Caco-2 (cell line): ENCODE measurements at regions not wholly inside any gene's neighbourhood (a gene's known extent, or its start where the extent isn't known, plus 50 kb on each side); places are given as distances from the start of the nearest gene placed in this dataset.

ENCODE experiments used
- BruUV-seq: library from RNA; stranded (reverse); fragments of 400-500 nt; replicated peaks from 2 replicates; lab custom pipeline; 2021; lab: Mats Ljungman, UMichigan
- CTCF ChIA-PET: fragments of 300-600 bp; sonication (Branson Sonifier 250); formaldehyde crosslinking; loops from one replicate; lab custom pipeline; 2022; ENCODE audit warnings: antibody characterized with exemption; lab: Charles Lee
- POLR2A ChIA-PET: fragments of 300-600 bp; sonication (Branson Sonifier 250); formaldehyde crosslinking; loops from one replicate; lab custom pipeline; 2022; ENCODE audit warnings: antibody characterized with exemption; lab: Charles Lee
- DNase-seq, 2 experiments: peaks; one replicate each; pipeline versions ENCODE4 v3.0.0 to v3.0.0-alpha.2; 2020 to 2022
- H3K27me3 ChIP-seq: replicated peaks from 2 replicates; pipeline ENCODE4 v1.6.0; 2011; ENCODE audit warnings: low read length; ENCODE audit not compliant: control insufficient read depth, insufficient read depth
- H3K36me3 ChIP-seq: 2 replicates; pipeline ENCODE4 v1.5.1; 2011; ENCODE audit warnings: low read length; ENCODE audit not compliant: control insufficient read depth, insufficient read depth
- H3K4me1 ChIP-seq: fragments of 250-450 bp; sonication (Bioruptor Pico); 2 replicates; pipeline ENCODE4 v1.5.1; 2020; ENCODE audit warnings: mild to moderate bottlenecking
- H3K4me3 ChIP-seq: 2 replicates; pipeline ENCODE4 v1.5.1; 2011; ENCODE audit warnings: low read depth, mild to moderate bottlenecking, control low read depth, low read length
- H3K9me3 ChIP-seq: fragments of 250-450 bp; sonication (Bioruptor Pico); 2 replicates; pipeline ENCODE4 v1.5.1; 2020; ENCODE audit warnings: mild to moderate bottlenecking, moderate library complexity
- H3K27ac Mint-ChIP-seq: one replicate; pipeline ENCODE4 v1.8.0; 2022; ENCODE audit warnings: mixed read lengths; ENCODE audit not compliant: unreplicated experiment
- H3K27me3 Mint-ChIP-seq: one replicate; pipeline ENCODE4 v1.8.0; 2022; ENCODE audit warnings: mixed read lengths; ENCODE audit not compliant: insufficient read depth, unreplicated experiment
- H3K36me3 Mint-ChIP-seq: one replicate; pipeline ENCODE4 v1.8.0; 2022; ENCODE audit warnings: mild to moderate bottlenecking, mixed read lengths; ENCODE audit not compliant: insufficient read depth, unreplicated experiment
- H3K4me1 Mint-ChIP-seq: one replicate; pipeline ENCODE4 v1.8.0; 2022; ENCODE audit warnings: low read depth, mixed read lengths; ENCODE audit not compliant: unreplicated experiment
- H3K4me3 Mint-ChIP-seq: one replicate; pipeline ENCODE4 v1.8.0; 2022; ENCODE audit warnings: mild to moderate bottlenecking, moderate library complexity, mixed read lengths; ENCODE audit not compliant: unreplicated experiment
- H3K9me3 Mint-ChIP-seq: one replicate; pipeline ENCODE4 v1.8.0; 2022; ENCODE audit warnings: mixed read lengths; ENCODE audit not compliant: unreplicated experiment
- CTCF ChIP-seq, 2 experiments: fragments of 200-600 bp in 1 of 2; IDR thresholded peaks; 1 replicate in 1 of 2; 2 replicates in 1 of 2; pipeline versions ENCODE4 v1.5.1 to v1.8.0; 2011 to 2022; ENCODE audit warnings: antibody characterized with exemption in 1 of 2, control low read depth in 1 of 2, inconsistent platforms in 1 of 2, low read depth in 1 of 2, low read length in 1 of 2, mild to moderate bottlenecking in 1 of 2, moderate library complexity in 1 of 2; ENCODE audit not compliant: insufficient read depth in 1 of 2, severe bottlenecking in 1 of 2, unreplicated experiment in 1 of 2
- intact Hi-C: fragments of 100-400 bp; cut with micrococcal nuclease; formaldehyde crosslinking; loops from one replicate; pipeline ENCODE4 v1.10.0; 2022; ENCODE audit not compliant: unreplicated experiment

GRCh38 chr7:54897891-54898290 lies 120.9 kb upstream of the EGFR start:
- no peak for TF ChIP-seq CTCF (IDR thresholded peaks at IDR 0.05; ENCODE audit: insufficient read depth in 1 of 2, low read depth in 1 of 2, low read length in 1 of 2, severe bottlenecking in 1 of 2, unreplicated experiment in 1 of 2)
- no peaks in the 10 kb centered on the region for H3K27me3 ChIP-seq
- no peaks in the 10 kb centered on the region for H3K9me3 ChIP-seq
- no TSS peak for BruUV-seq
- H3K36me3 ChIP-seq: no peaks in the 10 kb centered on the region
- H3K9me3 Mint-ChIP-seq: no peaks in the 10 kb centered on the region
- no peaks in the 10 kb centered on the region for H3K36me3 Mint-ChIP-seq
- H3K4me1 Mint-ChIP-seq: no peaks in the 10 kb centered on the region
- H3K4me3 ChIP-seq: no peak overlapping the region
- intact Hi-C loops: no loop called here
- CTCF ChIA-PET: no interaction called here
- H3K27ac Mint-ChIP-seq: no peak overlapping the region
- no peak for DNase-seq
- H3K4me3 Mint-ChIP-seq: no peak overlapping the region
- POLR2A ChIA-PET: no interaction called here
- H3K27me3 Mint-ChIP-seq: no peaks in the 10 kb centered on the region
- H3K4me1 ChIP-seq: no peaks in the 10 kb centered on the region

GRCh38 chr7:54898659-54899340 lies 120.0 kb upstream of the EGFR start:
- Mint-ChIP-seq H3K27ac (no peak overlapping the region), H3K9me3 (no peaks in the 10 kb centered on the region), H3K27me3 (no peaks in the 10 kb centered on the region), H3K4me3 (no peak overlapping the region), H3K4me1 (no peaks in the 10 kb centered on the region), H3K36me3 (no peaks in the 10 kb centered on the region)
- no peak for DNase-seq
- H3K4me1 ChIP-seq: no peaks in the 10 kb centered on the region
- no peak overlapping the region for H3K4me3 ChIP-seq
- ChIA-PET CTCF (no interaction called here), POLR2A (no interaction called here)
- H3K27me3 ChIP-seq: no peaks in the 10 kb centered on the region
- TF ChIP-seq CTCF (IDR thresholded peaks at IDR 0.05; ENCODE audit: insufficient read depth in 1 of 2, low read depth in 1 of 2, low read length in 1 of 2, severe bottlenecking in 1 of 2, unreplicated experiment in 1 of 2): no peak
- no TSS peak for BruUV-seq
- intact Hi-C loops: no loop called here
- no peaks in the 10 kb centered on the region for H3K9me3 ChIP-seq
- no peaks in the 10 kb centered on the region for H3K36me3 ChIP-seq

GRCh38 chr7:54901840-54902239 lies 117.0 kb upstream of the EGFR start:
- Histone ChIP-seq H3K27me3 (no peaks in the 10 kb centered on the region), H3K4me1 (no peaks in the 10 kb centered on the region), H3K4me3 (no peak overlapping the region), H3K36me3 (no peaks in the 10 kb centered on the region), H3K9me3 (no peaks in the 10 kb centered on the region)
- DNase-seq: no peak
- no peak for TF ChIP-seq CTCF (IDR thresholded peaks at IDR 0.05; ENCODE audit: insufficient read depth in 1 of 2, low read depth in 1 of 2, low read length in 1 of 2, severe bottlenecking in 1 of 2, unreplicated experiment in 1 of 2)
- no peaks in the 10 kb centered on the region for H3K27me3 Mint-ChIP-seq
- no peak overlapping the region for H3K4me3 Mint-ChIP-seq
- no peaks in the 10 kb centered on the region for H3K4me1 Mint-ChIP-seq
- no TSS peak for BruUV-seq
- intact Hi-C loops: no loop called here
- POLR2A ChIA-PET: no interaction called here
- CTCF ChIA-PET: no interaction called here
- H3K9me3 Mint-ChIP-seq: no peaks in the 10 kb centered on the region
- H3K36me3 Mint-ChIP-seq: no peaks in the 10 kb centered on the region
- H3K27ac Mint-ChIP-seq: no peak overlapping the region
